Tibial artery (tissue), 4 donors: ENCODE measurements at regions not wholly inside any gene's neighbourhood (a gene's known extent, or its start where the extent isn't known, plus 50 kb on each side); places are given as distances from the start of the nearest gene placed in this dataset.

Experiments
- DNase-seq, 2 donors: peaks; one replicate each; pipeline ENCODE4 v3.0.0-alpha.2; 2019
- H3K27ac ChIP-seq, 2 donors: fragments of 200-600 bp; sonication (generic) in 1 of 2; 1 replicate in 1 of 2; 2 replicates in 1 of 2; pipeline ENCODE4 v1.5.1; 2018 to 2019; ENCODE audit warnings: mild to moderate bottlenecking in 1 of 2
- H3K27me3 ChIP-seq, 2 donors: fragments of 200-600 bp; sonication (generic) in 1 of 2; one replicate each; pipeline versions ENCODE4 v1.5.1 to v1.6.0; 2016 to 2019
- H3K36me3 ChIP-seq, 3 donors: fragments of 200-600 bp; sonication (generic) in 2 of 3; one replicate each; pipeline ENCODE4 v1.5.1; 2016 to 2019; ENCODE audit warnings: mild to moderate bottlenecking in 2 of 3
- H3K4me1 ChIP-seq, 4 donors: fragments of 200-600 bp; sonication (generic) in 2 of 4; 1 replicate in 3 of 4; 2 replicates in 1 of 4; pipeline ENCODE4 v1.5.1; 2016 to 2019
- H3K4me3 ChIP-seq, 2 donors: fragments of 200-600 bp; sonication (generic) in 1 of 2; 1 replicate in 1 of 2; 2 replicates in 1 of 2; pipeline ENCODE4 v1.5.1; 2018 to 2019; ENCODE audit warnings: mild to moderate bottlenecking in 2 of 2
- H3K9me3 ChIP-seq, 3 donors: fragments of 200-600 bp; sonication (generic) in 1 of 3; one replicate each; pipeline ENCODE4 v1.5.1; 2016 to 2019
- intact Hi-C: fragments of 100-400 bp; cut with DNase I; formaldehyde crosslinking; loops from one replicate; pipeline ENCODE4 v1.15.0; 2023; ENCODE audit warnings: low total_unique reads
- TF ChIP-seq, protein P1 (sequence below), 2 experiments: fragments of 200-600 bp in 1 of 2; fragments of 450-650 bp in 1 of 2; IDR thresholded peaks; one replicate each; pipeline ENCODE4 v1.5.1; 2017 to 2019; ENCODE audit warnings: antibody characterized with exemption in 2 of 2, mild to moderate bottlenecking in 1 of 2, moderate library complexity in 1 of 2

DNA sequence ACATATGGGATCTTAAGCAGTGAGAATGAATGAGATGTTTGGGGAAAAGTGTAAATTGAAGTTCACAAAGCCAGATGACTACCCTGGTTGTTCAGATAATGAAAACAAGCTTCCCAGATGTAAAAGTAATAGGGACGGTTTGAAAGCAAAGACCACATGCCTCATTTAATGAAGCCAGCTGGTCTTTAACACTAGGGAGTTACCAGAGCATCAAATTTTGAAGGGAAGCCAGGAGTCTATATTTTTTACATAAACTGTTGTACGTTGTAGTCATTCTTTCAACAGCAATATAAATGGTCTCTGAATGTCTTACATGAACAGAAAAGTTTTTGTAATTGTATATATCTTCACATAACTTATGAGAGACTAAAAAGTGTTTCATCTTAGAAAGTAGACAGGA lies 2604.5 kb upstream of the PCDH20 start:
- H3K9me3 ChIP-seq = no peaks in the 10 kb centered on the region
- no peak overlapping the region for H3K27ac ChIP-seq
- no peak overlapping the region for H3K4me3 ChIP-seq
- intact Hi-C loops = no loop called here
- H3K4me1 ChIP-seq = no peaks in the 10 kb centered on the region
- no peaks in the 10 kb centered on the region for H3K36me3 ChIP-seq
- DNase-seq = no peak
- TF ChIP-seq, protein P1, sequence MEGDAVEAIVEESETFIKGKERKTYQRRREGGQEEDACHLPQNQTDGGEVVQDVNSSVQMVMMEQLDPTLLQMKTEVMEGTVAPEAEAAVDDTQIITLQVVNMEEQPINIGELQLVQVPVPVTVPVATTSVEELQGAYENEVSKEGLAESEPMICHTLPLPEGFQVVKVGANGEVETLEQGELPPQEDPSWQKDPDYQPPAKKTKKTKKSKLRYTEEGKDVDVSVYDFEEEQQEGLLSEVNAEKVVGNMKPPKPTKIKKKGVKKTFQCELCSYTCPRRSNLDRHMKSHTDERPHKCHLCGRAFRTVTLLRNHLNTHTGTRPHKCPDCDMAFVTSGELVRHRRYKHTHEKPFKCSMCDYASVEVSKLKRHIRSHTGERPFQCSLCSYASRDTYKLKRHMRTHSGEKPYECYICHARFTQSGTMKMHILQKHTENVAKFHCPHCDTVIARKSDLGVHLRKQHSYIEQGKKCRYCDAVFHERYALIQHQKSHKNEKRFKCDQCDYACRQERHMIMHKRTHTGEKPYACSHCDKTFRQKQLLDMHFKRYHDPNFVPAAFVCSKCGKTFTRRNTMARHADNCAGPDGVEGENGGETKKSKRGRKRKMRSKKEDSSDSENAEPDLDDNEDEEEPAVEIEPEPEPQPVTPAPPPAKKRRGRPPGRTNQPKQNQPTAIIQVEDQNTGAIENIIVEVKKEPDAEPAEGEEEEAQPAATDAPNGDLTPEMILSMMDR (IDR thresholded peaks at IDR 0.05) = no peak
- no peaks in the 10 kb centered on the region for H3K27me3 ChIP-seq

DNA sequence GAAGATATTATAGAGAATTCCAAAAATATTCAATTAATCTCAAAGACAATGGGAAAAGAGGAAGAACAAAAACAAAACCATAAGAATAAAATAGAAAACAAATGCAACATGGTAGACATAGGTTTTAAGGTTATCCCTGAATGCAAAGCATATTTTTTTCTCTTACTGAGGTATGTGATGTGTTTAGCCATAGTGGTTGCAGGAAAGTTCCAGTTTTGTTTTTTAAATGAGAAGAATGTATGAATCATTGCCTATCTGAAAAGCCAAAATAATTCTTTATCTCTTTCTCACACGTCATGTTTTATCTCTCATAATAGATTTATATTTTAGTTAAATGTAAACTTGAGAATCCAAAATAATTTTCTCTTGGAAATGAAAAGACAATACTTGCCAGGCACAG lies 2591.7 kb upstream of the PCDH20 start:
- Histone ChIP-seq H3K9me3 (no peaks in the 10 kb centered on the region), H3K4me3 (no peak overlapping the region), H3K36me3 (no peaks in the 10 kb centered on the region), H3K4me1 (no peaks in the 10 kb centered on the region), H3K27me3 (no peaks in the 10 kb centered on the region), H3K27ac (no peak overlapping the region)
- intact Hi-C loops = no loop called here
- DNase-seq = no peak
- TF ChIP-seq, protein P1 (IDR thresholded peaks at IDR 0.05) = no peak

DNA sequence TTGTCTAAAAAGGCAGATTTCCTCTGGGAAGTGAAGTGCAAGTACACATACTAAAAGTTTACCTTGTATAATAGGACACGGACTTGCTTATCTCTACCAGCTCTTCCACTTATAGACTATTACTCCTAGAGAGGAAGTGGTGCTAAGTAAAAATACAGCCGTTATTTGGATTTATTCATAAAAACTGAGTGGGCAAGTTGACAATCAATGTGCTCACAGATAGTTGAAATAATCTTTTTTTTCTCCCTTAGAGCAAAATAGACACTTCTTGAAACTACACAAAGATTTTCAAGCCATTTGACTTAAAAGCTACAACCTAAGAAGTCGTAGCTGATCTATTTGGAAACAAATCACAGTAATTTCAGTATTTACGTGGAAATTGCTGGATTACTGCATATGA lies 2584.7 kb upstream of the PCDH20 start:
- H3K36me3 ChIP-seq = no peaks in the 10 kb centered on the region
- no peak overlapping the region for H3K27ac ChIP-seq
- H3K9me3 ChIP-seq = no peaks in the 10 kb centered on the region
- TF ChIP-seq, protein P1 (IDR thresholded peaks at IDR 0.05) = no peak
- DNase-seq = no peak
- H3K27me3 ChIP-seq = no peaks in the 10 kb centered on the region
- H3K4me1 ChIP-seq = no peaks in the 10 kb centered on the region
- H3K4me3 ChIP-seq = no peak overlapping the region
- intact Hi-C loops = no loop called here

DNA sequence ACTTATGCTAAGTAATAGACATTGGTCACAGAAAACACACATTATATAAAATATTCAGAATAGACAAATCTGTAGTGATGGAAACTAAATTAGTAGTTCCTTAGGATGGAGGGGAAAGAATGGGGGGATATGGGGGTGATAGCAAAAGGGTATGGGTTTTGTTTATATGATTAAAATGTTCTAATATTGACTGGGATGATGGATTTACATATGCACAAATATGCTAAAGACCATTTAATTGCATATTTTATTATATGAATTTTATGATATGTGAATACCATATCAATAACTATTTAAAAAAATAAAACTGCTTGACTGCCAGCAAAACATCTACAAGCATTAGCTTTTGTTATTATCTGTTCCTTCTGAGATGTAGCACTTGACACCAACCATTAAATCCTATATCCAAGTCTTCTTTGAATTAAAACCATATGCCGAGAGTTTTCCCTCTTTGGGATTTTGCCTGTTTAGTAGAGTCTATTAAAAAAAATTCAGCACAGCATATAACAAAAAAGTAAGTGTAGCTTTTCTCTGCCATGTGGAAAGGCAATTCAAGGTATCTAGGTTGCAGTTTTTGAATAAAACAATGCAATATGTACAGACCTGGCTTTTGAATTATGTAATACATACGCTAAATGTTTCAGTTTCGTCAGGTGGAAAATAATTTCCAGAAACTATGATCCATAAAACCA lies 2584.1 kb upstream of the PCDH20 start:
- no peak overlapping the region for H3K27ac ChIP-seq
- no peaks in the 10 kb centered on the region for H3K9me3 ChIP-seq
- H3K36me3 ChIP-seq = no peaks in the 10 kb centered on the region
- no peaks in the 10 kb centered on the region for H3K4me1 ChIP-seq
- H3K27me3 ChIP-seq = no peaks in the 10 kb centered on the region
- no peak overlapping the region for H3K4me3 ChIP-seq
- TF ChIP-seq, protein P1 (IDR thresholded peaks at IDR 0.05) = no peak
- no peak for DNase-seq
- intact Hi-C loops = no loop called here

DNA sequence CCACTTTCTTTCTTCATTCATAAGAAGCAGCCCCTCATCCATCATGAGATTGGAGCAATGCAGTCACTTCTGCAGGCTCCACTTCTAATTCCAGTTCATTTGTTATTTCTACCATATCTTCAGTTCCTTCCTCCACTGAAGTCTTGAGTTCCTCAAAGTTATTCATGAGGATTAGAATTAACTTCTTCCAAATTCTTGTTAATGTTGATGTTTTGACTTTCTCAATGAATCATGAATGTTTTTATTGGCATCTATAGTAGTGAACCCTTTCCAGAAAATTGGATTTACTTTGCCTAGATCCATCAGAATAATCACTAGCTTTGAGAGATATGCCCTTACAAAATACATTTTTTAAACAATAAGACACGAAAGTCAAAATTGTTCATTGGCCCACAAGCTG lies 2567.7 kb upstream of the PCDH20 start:
- no peaks in the 10 kb centered on the region for H3K27me3 ChIP-seq
- no peak for DNase-seq
- no peak overlapping the region for H3K27ac ChIP-seq
- intact Hi-C loops = no loop called here
- H3K9me3 ChIP-seq = no peaks in the 10 kb centered on the region
- H3K4me1 ChIP-seq = no peaks in the 10 kb centered on the region
- H3K36me3 ChIP-seq = no peaks in the 10 kb centered on the region
- TF ChIP-seq, protein P1 (IDR thresholded peaks at IDR 0.05) = no peak
- H3K4me3 ChIP-seq = no peak overlapping the region

DNA sequence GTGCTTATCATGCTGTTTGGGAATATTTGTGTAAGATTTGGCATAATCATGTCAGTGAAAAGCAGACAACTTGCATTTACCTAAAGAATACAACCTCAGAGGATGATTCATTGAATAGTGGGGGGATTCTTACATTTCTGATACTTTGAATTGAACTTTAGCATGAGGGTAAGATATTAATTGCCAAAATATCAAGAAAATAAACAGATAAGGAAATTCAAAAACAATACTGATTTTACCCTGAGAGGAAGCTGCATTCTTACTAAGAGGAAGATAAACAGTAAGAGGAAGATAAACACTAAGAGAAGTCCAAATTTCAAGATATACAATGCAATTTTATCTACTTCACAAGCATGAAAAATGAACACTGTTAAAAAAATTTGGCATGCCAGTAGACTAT lies 2564.3 kb upstream of the PCDH20 start:
- no peaks in the 10 kb centered on the region for H3K4me1 ChIP-seq
- no peak overlapping the region for H3K4me3 ChIP-seq
- H3K36me3 ChIP-seq = no peaks in the 10 kb centered on the region
- no peaks in the 10 kb centered on the region for H3K27me3 ChIP-seq
- H3K9me3 ChIP-seq = no peaks in the 10 kb centered on the region
- no peak overlapping the region for H3K27ac ChIP-seq
- TF ChIP-seq, protein P1 (IDR thresholded peaks at IDR 0.05) = no peak
- intact Hi-C loops = no loop called here
- DNase-seq = no peak
